ENCODE measurements at regions not wholly inside any gene's neighbourhood (a gene's known extent, or its start where the extent isn't known, plus 50 kb on each side); places are given as distances from the start of the nearest gene placed in this dataset.

DNA sequence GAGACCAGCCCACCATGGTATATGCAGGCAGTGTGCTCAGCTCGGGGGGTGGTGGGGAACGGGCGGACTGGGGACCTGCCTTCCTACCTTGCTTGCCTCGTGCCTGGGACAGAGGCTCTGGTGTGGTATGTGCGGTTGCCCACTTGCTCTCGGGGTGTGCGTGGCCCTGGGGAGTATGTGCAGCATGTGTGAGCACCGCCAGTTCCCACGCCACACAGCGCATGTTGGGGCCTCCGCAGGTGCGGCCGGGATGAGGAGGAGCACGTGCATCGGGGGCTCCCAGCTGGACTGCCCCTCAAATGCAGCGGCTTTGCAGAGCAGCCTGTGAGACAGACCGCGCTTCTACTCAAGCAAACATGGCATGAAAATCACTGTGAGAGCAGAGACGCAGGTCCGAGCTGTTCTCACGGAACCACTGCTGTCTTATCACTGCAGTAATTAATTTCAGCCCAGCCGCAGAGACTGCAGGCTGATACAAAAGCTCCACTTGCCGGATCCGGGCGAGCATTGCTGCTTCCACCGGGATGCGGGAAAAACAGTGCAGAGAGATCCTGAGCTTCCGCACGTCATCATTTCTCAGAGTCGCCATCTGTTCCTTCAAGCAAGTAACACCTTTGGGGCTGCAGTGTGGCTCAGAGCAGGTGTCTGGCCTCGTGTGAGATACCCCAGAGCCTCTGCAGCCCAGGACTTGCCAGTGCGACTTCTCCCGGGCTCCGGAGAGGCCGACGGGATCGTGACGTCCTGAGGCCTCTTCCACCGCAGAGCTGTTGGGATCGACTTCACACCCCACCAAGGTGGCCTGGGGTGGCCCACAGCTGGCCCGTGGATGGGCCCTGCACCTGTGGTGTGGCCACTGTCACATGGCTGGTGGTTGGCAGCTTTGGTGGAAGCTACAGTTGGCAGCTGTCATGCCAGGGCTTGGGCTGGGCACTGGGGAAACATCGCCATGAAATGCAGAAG, 92.6 kb upstream of the ACTRT2 start:
- Histone ChIP-seq H3K9ac (no peak overlapping the region; a peak in 1 of 22 replicates), H3K4me2 (peak overlapping the region in 6 of 11 experiments; percentile 11 to 41 (median 28); a peak in 8 of 22 replicates), H3K27ac (no peak overlapping the region), H3K9me3 (replicated peaks in 1 of 11) (no peaks in the 10 kb centered on the region), H3K4me3 (no peak overlapping the region), H3K27me3 (peaks cover 20 to 85% (median 61%) of the 10 kb centered on the region in 11 experiments; a peak in 21 of 22 replicates), H3K4me1 (peaks cover 0 to 13% (median 6%) of the 10 kb centered on the region in 10 experiments; a peak in 8 of 20 replicates), H4K20me1 (peaks cover 0 to 79% (median 0%) of the 10 kb centered on the region in 11 experiments; a peak in 9 of 22 replicates), H3K36me3 (no peaks in the 10 kb centered on the region)
- no peak for TF ChIP-seq Cebpa-rat (IDR thresholded peaks at IDR 0.05)

DNA sequence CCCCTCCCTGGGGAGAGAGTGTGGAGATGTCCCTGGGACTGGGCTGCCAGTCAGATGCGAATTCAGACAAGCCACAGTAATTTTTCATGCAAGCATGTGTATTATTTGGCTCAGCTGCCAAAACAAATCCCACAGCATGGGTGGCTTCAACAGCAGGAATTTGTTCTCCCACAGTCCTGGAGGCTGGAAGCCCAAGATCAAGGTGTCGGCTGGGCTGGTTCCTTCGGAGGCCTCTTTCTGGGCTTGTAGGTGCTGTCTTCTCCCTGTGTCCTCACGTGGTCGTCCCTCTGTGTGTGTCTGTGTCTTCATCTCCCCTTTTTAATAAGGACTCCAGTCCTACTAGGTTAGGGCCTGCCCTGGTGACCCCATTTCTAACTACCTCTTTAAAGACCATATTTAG, 91.9 kb upstream of the ACTRT2 start:
- no peak for TF ChIP-seq Cebpa-rat (IDR thresholded peaks at IDR 0.05)
- Histone ChIP-seq H3K27me3 (peaks cover 14 to 85% (median 61%) of the 10 kb centered on the region in 11 experiments; a peak in 21 of 22 replicates), H3K4me1 (peaks cover 0 to 13% (median 6%) of the 10 kb centered on the region in 10 experiments; a peak in 8 of 20 replicates), H3K27ac (no peak overlapping the region), H3K4me2 (peak overlapping the region in 6 of 11 experiments; percentile 11 to 41 (median 28); a peak in 8 of 22 replicates), H3K9me3 (replicated peaks in 1 of 11) (no peaks in the 10 kb centered on the region), H4K20me1 (peaks cover 0 to 80% (median 0%) of the 10 kb centered on the region in 11 experiments; a peak in 9 of 22 replicates), H3K4me3 (no peak overlapping the region), H3K9ac (no peak overlapping the region; a peak in 1 of 22 replicates), H3K36me3 (no peaks in the 10 kb centered on the region)

DNA sequence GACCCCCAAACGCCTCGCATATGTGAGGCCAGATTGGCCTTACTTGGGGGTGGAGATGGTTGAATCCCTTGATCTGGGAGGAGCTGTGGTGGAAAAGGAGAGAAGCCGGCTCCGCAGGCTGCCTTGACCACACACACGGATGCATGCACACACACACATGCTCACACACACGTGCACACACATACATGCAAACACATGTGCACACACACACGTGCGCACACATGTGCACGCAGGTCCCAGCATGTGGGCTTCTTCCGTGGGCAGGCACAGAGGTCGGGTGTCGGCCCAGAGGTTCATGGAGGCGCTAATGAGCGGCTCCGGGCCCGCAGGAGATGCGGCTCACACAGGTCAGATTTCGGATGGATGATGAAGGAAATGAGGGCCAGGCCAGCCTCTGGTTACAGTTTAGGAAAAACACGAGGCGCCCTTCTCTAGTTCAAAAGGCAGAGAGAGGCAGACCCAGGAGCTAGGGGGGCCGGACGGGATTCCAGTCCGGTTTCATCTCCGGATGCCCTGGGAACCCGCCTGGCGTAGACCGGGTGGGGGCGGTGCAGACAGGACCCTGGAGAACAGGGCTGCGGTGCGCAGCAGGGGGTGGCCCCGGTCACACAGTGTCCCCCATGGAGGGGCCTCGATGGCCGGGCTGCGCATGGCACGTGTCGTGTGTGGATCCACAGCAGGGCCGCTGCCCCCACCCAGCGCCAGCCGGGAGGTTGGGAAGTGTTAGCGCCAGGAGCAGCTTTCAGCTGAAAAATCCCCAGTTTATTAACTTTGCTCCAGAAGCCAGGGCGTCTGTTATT, 91.1 kb upstream of the ACTRT2 start:
- Histone ChIP-seq H3K9me3 (replicated peaks in 1 of 11) (no peaks in the 10 kb centered on the region), H3K36me3 (no peaks in the 10 kb centered on the region), H3K27ac (no peak overlapping the region), H3K4me2 (no peak overlapping the region; a peak in 1 of 22 replicates), H3K9ac (no peak overlapping the region), H3K4me1 (peaks cover 0 to 18% (median 10%) of the 10 kb centered on the region in 10 experiments; a peak in 10 of 20 replicates), H3K27me3 (peaks cover 10 to 85% (median 61%) of the 10 kb centered on the region in 11 experiments; a peak in 21 of 22 replicates), H4K20me1 (peaks cover 0 to 85% (median 0%) of the 10 kb centered on the region in 11 experiments; a peak in 9 of 22 replicates), H3K4me3 (no peak overlapping the region)
- TF ChIP-seq Cebpa-rat (IDR thresholded peaks at IDR 0.05): no peak

DNA sequence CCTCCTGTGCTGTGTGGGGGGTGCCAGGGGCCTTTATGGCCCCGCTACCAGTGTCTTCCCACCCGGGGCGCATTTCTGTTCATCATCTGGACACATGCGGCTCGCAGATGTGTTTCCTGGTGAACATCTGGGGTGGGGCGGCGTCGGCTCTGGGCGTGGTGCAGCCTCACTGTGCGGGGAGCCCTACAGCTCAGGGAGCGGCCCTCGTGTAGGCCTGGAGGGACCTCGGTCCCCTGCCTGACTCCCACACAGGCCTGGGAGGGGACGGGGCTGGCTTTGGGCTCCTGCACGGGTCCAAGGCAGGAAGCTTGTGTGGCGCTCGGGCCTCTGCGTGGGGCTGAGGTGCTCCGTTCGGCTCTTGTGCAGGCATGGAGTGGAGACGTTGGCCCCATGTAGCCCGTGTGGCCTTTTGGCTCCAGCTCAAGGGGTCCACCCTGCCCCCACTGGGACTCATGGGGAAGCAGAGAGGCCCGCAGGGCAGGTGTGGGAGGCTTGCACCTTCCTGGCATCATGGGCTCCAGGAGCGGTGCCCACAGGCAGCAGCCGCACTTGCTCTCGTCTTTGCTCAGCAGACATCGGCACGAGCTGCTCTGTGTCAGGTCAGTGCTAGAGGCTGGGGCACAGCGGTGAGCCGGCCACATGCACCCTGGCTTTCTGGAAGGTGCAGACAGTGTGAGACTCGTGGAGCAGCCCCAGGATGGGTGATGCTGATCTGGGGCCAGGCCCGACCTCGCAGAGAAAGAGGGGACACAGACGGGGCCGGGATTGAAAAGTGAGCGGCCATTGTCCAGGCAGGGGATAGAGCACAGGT, 90.1 kb upstream of the ACTRT2 start:
- H3K27me3 ChIP-seq: peaks cover 1 to 79% (median 55%) of the 10 kb centered on the region in 11 experiments; a peak in 19 of 22 replicates
- H3K4me3 ChIP-seq: no peak overlapping the region
- peaks cover 0 to 22% (median 13%) of the 10 kb centered on the region in 10 experiments; a peak in 10 of 20 replicates for H3K4me1 ChIP-seq
- H4K20me1 ChIP-seq: peaks cover 0 to 82% (median 0%) of the 10 kb centered on the region in 11 experiments; a peak in 9 of 22 replicates
- H3K9me3 ChIP-seq (replicated peaks in 1 of 11): no peaks in the 10 kb centered on the region
- no peak for TF ChIP-seq Cebpa-rat (IDR thresholded peaks at IDR 0.05)
- no peaks in the 10 kb centered on the region for H3K36me3 ChIP-seq
- H3K27ac ChIP-seq: no peak overlapping the region
- no peak overlapping the region for H3K9ac ChIP-seq
- H3K4me2 ChIP-seq: no peak overlapping the region

DNA sequence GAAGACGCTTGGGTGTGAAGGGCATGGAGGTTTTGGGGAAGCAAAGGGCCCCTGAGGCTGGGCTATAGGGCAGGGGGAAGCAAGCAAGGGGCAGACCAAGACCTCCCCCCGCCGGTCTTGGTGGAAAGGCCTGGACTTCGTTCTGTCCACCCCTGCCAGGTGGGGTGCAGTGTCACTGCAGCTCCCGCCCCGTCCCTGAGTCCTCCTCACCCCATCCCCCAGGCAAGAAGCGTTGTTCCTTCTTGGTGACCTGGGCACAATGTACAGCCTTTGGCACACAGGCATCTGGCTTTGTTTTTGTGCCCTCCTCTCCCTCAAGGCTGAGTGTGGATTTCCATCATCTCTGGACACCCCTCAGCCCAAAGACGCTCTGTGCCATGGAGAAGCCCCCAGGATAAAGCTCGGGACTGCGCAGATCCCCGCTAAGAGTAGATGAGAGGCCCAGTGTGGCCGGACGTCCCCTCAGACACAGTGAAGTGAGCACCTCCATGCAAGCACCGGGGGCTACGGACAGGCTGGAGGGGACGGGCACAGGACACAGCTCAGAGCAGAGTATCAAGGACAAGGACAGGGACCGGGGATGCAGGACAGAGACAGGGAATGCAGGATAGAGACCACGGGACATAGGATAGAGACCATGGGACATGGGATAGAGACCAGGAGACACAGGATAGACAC, 89.4 kb upstream of the ACTRT2 start:
- Histone ChIP-seq H3K4me1 (peaks cover 0 to 22% (median 13%) of the 10 kb centered on the region in 10 experiments; a peak in 10 of 20 replicates), H3K9ac (no peak overlapping the region), H3K4me3 (no peak overlapping the region), H3K36me3 (no peaks in the 10 kb centered on the region), H4K20me1 (peaks cover 0 to 82% (median 0%) of the 10 kb centered on the region in 11 experiments; a peak in 9 of 22 replicates), H3K27ac (no peak overlapping the region), H3K4me2 (no peak overlapping the region), H3K9me3 (replicated peaks in 1 of 11) (no peaks in the 10 kb centered on the region), H3K27me3 (peaks cover 0 to 72% (median 50%) of the 10 kb centered on the region in 11 experiments; a peak in 18 of 22 replicates)
- TF ChIP-seq Cebpa-rat (IDR thresholded peaks at IDR 0.05): no peak

DNA sequence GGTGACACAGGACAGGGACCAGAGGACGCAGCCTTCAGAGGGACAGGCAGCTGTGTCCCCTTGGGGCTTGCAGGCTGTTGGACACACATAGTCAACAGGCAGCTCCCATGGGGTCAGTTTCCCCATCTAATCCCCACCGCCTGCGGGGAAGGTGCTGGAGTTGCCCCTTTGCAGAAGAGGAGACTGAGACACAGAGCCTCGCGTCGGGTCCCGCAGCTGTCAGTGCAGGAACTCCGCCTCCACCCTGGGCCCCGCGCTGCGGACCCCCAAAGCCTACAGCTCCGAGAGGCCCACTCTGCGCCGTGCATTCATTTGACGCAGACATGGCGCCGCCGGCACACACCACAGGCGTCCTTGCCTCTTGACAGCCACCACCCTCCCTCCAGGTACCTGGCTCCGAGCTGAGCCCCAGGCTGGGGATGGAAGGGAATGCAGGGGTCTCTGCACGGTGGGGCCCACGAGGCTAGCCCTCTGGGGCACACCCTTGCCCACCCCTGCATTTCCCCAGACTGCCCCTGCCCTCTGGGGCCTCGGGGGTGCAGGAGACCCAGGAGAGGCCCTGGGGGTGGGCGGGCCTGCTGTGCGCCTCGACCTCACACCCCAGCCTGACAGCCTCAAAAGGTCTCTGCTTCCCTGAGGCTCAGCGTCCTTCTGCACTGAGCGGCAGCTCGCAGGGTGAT, 88.5 kb upstream of the ACTRT2 start:
- no peak overlapping the region for H3K9ac ChIP-seq
- H3K9me3 ChIP-seq (replicated peaks in 1 of 11): no peaks in the 10 kb centered on the region
- H3K27me3 ChIP-seq: peaks cover 0 to 62% (median 42%) of the 10 kb centered on the region in 11 experiments; a peak in 17 of 22 replicates
- H3K4me1 ChIP-seq: peaks cover 0 to 22% (median 13%) of the 10 kb centered on the region in 10 experiments; a peak in 10 of 20 replicates
- H3K27ac ChIP-seq: no peak overlapping the region
- TF ChIP-seq Cebpa-rat (IDR thresholded peaks at IDR 0.05): no peak
- H3K36me3 ChIP-seq: no peaks in the 10 kb centered on the region
- H4K20me1 ChIP-seq: peaks cover 0 to 72% (median 0%) of the 10 kb centered on the region in 11 experiments; a peak in 9 of 22 replicates
- no peak overlapping the region for H3K4me2 ChIP-seq
- no peak overlapping the region for H3K4me3 ChIP-seq

DNA sequence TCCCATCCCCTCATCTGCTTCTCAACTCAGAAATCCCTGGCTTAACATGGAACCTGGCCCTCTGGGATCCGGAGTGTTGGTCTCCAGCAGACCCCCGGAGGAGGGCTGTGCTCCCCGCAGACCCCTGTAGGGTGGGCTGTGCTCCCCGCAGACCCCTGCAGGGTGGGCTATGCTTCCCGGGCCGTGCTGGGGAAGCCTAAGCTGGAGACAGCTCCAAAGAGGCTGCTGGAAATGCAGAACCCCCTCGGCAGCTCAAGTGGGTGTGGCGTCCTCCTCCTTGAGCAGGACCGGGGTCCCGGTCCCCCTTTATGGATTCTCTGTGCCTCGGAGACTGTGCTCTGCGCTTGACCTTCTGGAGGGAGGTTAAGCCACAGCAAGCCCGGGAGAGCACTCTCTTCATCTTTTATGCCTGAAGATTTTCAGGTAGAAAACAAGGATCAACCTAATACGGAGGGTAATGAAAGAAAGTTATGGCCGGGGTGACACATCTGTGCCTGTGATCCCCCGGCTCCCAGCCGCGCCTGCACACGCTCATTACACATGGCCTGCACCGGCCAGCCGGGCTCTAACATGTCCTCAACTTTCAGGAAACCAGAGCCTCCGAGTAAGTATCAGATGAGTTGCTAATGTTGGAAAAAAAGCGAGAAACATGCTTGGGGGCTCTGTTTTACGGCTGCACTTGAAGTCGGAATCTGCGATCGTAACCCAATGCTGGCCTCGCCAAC, 87.7 kb upstream of the ACTRT2 start:
- H3K4me2 ChIP-seq: no peak overlapping the region
- peaks cover 0 to 55% (median 39%) of the 10 kb centered on the region in 11 experiments; a peak in 16 of 22 replicates for H3K27me3 ChIP-seq
- H3K36me3 ChIP-seq: no peaks in the 10 kb centered on the region
- H3K4me3 ChIP-seq: no peak overlapping the region
- no peak overlapping the region for H3K9ac ChIP-seq
- H3K9me3 ChIP-seq (replicated peaks in 1 of 11): no peaks in the 10 kb centered on the region
- H3K27ac ChIP-seq: no peak overlapping the region
- H4K20me1 ChIP-seq: peaks cover 0 to 66% (median 0%) of the 10 kb centered on the region in 11 experiments; a peak in 9 of 22 replicates
- no peak for TF ChIP-seq Cebpa-rat (IDR thresholded peaks at IDR 0.05)
- H3K4me1 ChIP-seq: peaks cover 0 to 22% (median 13%) of the 10 kb centered on the region in 10 experiments; a peak in 10 of 20 replicates

All from BLaER1 treated with 17β-estradiol and CSF1 and Interleukin-3, amounts not matched to agents 10 nM and 100 nM (cell line).